Mesendoderm (in vitro differentiated cells): ENCODE measurements at regions not wholly inside any gene's neighbourhood (a gene's known extent, or its start where the extent isn't known, plus 50 kb on each side); places are given as distances from the start of the nearest gene placed in this dataset.
"Not testable (repeated sequence)": the region's sequence is repeated elsewhere in the genome, so short reads cannot be mapped to it uniquely, and the experiment has no call there.

ENCODE experiments used
- DNase-seq: peaks from one replicate; pipeline ENCODE4 v3.0.0; 2013
- H2AK5ac ChIP-seq: 2 replicates; pipeline ENCODE4 v1.6.1; 2013; ENCODE audit warnings: low read length, inconsistent platforms
- H2BK120ac ChIP-seq: 2 replicates; pipeline ENCODE4 v1.6.1; 2013; ENCODE audit warnings: low read depth, mild to moderate bottlenecking, low read length, moderate library complexity, mixed read lengths
- H2BK15ac ChIP-seq: replicated peaks from 2 replicates; pipeline ENCODE4 v1.6.1; 2013; ENCODE audit warnings: low read depth, mild to moderate bottlenecking, moderate library complexity
- H2BK5ac ChIP-seq: 2 replicates; pipeline ENCODE4 v1.6.1; 2013; ENCODE audit warnings: low read length, inconsistent platforms
- H3K18ac ChIP-seq: 2 replicates; pipeline ENCODE4 v1.6.1; 2013; ENCODE audit warnings: mild to moderate bottlenecking, low read length, mixed read lengths
- H3K23ac ChIP-seq: one replicate; pipeline ENCODE4 v1.6.1; 2013; ENCODE audit warnings: low read length
- H3K27ac ChIP-seq: 2 replicates; pipeline ENCODE4 v1.5.1; 2013; ENCODE audit warnings: low read depth, mild to moderate bottlenecking, inconsistent platforms, low read length, moderate library complexity
- H3K27me3 ChIP-seq: 2 replicates; pipeline ENCODE4 v1.6.1; 2013; ENCODE audit warnings: low read length, control low read depth, mild to moderate bottlenecking, inconsistent platforms; ENCODE audit not compliant: insufficient read depth, poor library complexity
- H3K36me3 ChIP-seq: 2 replicates; pipeline ENCODE4 v1.6.1; 2013; ENCODE audit warnings: low read length, inconsistent platforms; ENCODE audit not compliant: control insufficient read depth, insufficient read depth
- H3K4ac ChIP-seq: one replicate; pipeline ENCODE4 v1.6.1; 2013; ENCODE audit warnings: low read depth, mild to moderate bottlenecking, low read length, moderate library complexity
- H3K4me1 ChIP-seq: 2 replicates; pipeline ENCODE4 v1.6.1; 2013; ENCODE audit warnings: low read depth, low read length, inconsistent platforms; ENCODE audit not compliant: control insufficient read depth
- H3K4me2 ChIP-seq: 2 replicates; pipeline ENCODE4 v1.6.1; 2013; ENCODE audit warnings: low read length
- H3K4me3 ChIP-seq: 2 replicates; pipeline ENCODE4 v1.5.1; 2013; ENCODE audit warnings: mild to moderate bottlenecking, low read length
- H3K56ac ChIP-seq: one replicate; pipeline ENCODE4 v1.6.1; 2013; ENCODE audit warnings: low read length
- H3K79me1 ChIP-seq: 2 replicates; pipeline ENCODE4 v1.6.1; 2013; ENCODE audit warnings: low read length, inconsistent platforms
- H3K79me2 ChIP-seq: 2 replicates; pipeline ENCODE4 v1.6.1; 2013; ENCODE audit warnings: mild to moderate bottlenecking, low read length; ENCODE audit not compliant: control insufficient read depth, insufficient read depth
- H3K9ac ChIP-seq: 2 replicates; pipeline ENCODE4 v1.6.1; 2013; ENCODE audit warnings: low read length, inconsistent platforms
- H4K5ac ChIP-seq: one replicate; pipeline ENCODE4 v1.6.1; 2013; ENCODE audit warnings: low read length
- H4K8ac ChIP-seq: one replicate; pipeline ENCODE4 v1.6.1; 2013; ENCODE audit warnings: low read depth, mild to moderate bottlenecking, control low read depth, low read length, moderate library complexity
- WGBS: extraction: QIAGEN DNeasy Blood & Tissue Kit; methylation state at CpG from one replicate; pipeline ENCODE4 v1.1.7; 2013; ENCODE audit warnings: low lambda C conversion rate, missing lambda C conversion rate; ENCODE audit not compliant: insufficient coverage; ENCODE audit errors: extremely low coverage; 5-methylcytosine and 5-hydroxymethylcytosine counted together

- no CpG with 5 or more reads among the region's 2 CpGs for WGBS
- Histone ChIP-seq H3K79me1 (no peaks in the 10 kb centered on the region), H3K4ac (no peak overlapping the region), H4K8ac (no peak overlapping the region), H2BK15ac (no peak overlapping the region), H3K4me1 (no peaks in the 10 kb centered on the region), H2AK5ac (no peak overlapping the region), H3K4me3 (no peak overlapping the region), H2BK120ac (no peak overlapping the region), H3K9ac (no peak overlapping the region), H2BK5ac (no peak overlapping the region), H3K27me3 (no peaks in the 10 kb centered on the region), H3K23ac (no peak overlapping the region), H3K4me2 (no peak overlapping the region), H4K5ac (no peak overlapping the region), H3K56ac (no peak overlapping the region), H3K18ac (no peak overlapping the region), H3K79me2 (no peaks in the 10 kb centered on the region), H3K36me3 (no peaks in the 10 kb centered on the region), H3K27ac (no peak overlapping the region)
- no peak for DNase-seq
Observed at GRCh38 chrY:7834284-7834683, 922.7 kb upstream of the AMELY start.

- H3K27me3 ChIP-seq, H3K4me1 ChIP-seq, H3K36me3 ChIP-seq, H3K27ac ChIP-seq, H2AK5ac ChIP-seq, H2BK120ac ChIP-seq, H3K18ac ChIP-seq, H3K4me3 ChIP-seq, H3K4ac ChIP-seq, H2BK5ac ChIP-seq, H3K79me1 ChIP-seq, H2BK15ac ChIP-seq, H3K56ac ChIP-seq, H3K9ac ChIP-seq, H3K4me2 ChIP-seq, H4K5ac ChIP-seq, H4K8ac ChIP-seq, H3K79me2 ChIP-seq, H3K23ac ChIP-seq: not testable (repeated sequence)
- DNase-seq, result peak; percentile 54
Observed at GRCh38 chrY:7830881-7831280, 919.3 kb upstream of the AMELY start.

GRCh38 chrY:7826533-7826932 is 915.0 kb upstream of the AMELY start:
- no peak overlapping the region for H2BK15ac ChIP-seq
- no peak overlapping the region for H3K4ac ChIP-seq
- H2BK5ac ChIP-seq, result no peak overlapping the region
- no peak for DNase-seq
- H4K8ac ChIP-seq, result no peak overlapping the region
- no peaks in the 10 kb centered on the region for H3K4me1 ChIP-seq
- no peak overlapping the region for H3K9ac ChIP-seq
- no peak overlapping the region for H2BK120ac ChIP-seq
- H2AK5ac ChIP-seq, result no peak overlapping the region
- no peaks in the 10 kb centered on the region for H3K36me3 ChIP-seq
- no peak overlapping the region for H4K5ac ChIP-seq
- no peak overlapping the region for H3K56ac ChIP-seq
- WGBS, result no CpG with 5 or more reads among the region's 2 CpGs
- H3K27ac ChIP-seq, result no peak overlapping the region
- H3K4me2 ChIP-seq, result no peak overlapping the region
- no peaks in the 10 kb centered on the region for H3K79me2 ChIP-seq
- H3K79me1 ChIP-seq, result no peaks in the 10 kb centered on the region
- no peaks in the 10 kb centered on the region for H3K27me3 ChIP-seq
- H3K4me3 ChIP-seq, result no peak overlapping the region
- no peak overlapping the region for H3K23ac ChIP-seq
- H3K18ac ChIP-seq, result no peak overlapping the region

- H2AK5ac ChIP-seq, result no peak overlapping the region
- H3K56ac ChIP-seq, result no peak overlapping the region
- H3K27ac ChIP-seq, result no peak overlapping the region
- H3K18ac ChIP-seq, result no peak overlapping the region
- H3K9ac ChIP-seq, result no peak overlapping the region
- no peak overlapping the region for H3K4me3 ChIP-seq
- H3K4me1 ChIP-seq, result no peaks in the 10 kb centered on the region
- no peaks in the 10 kb centered on the region for H3K36me3 ChIP-seq
- H3K23ac ChIP-seq, result no peak overlapping the region
- DNase-seq, result no peak
- H2BK120ac ChIP-seq, result no peak overlapping the region
- H4K5ac ChIP-seq, result no peak overlapping the region
- no peak overlapping the region for H3K4ac ChIP-seq
- H2BK5ac ChIP-seq, result no peak overlapping the region
- no CpG with 5 or more reads among the region's 1 CpG for WGBS
- H3K79me1 ChIP-seq, result no peaks in the 10 kb centered on the region
- no peak overlapping the region for H2BK15ac ChIP-seq
- H3K4me2 ChIP-seq, result no peak overlapping the region
- H3K79me2 ChIP-seq, result no peaks in the 10 kb centered on the region
- no peak overlapping the region for H4K8ac ChIP-seq
- no peaks in the 10 kb centered on the region for H3K27me3 ChIP-seq
Observed at GRCh38 chrY:7825874-7826273, 914.3 kb upstream of the AMELY start.

GRCh38 chrY:7821295-7822035 is 909.9 kb upstream of the AMELY start:
- Histone ChIP-seq H3K4me1 (no peaks in the 10 kb centered on the region), H3K56ac (no peak overlapping the region), H3K18ac (no peak overlapping the region), H2BK120ac (no peak overlapping the region), H3K27ac (no peak overlapping the region), H3K23ac (no peak overlapping the region), H3K79me2 (no peaks in the 10 kb centered on the region), H3K4me3 (no peak overlapping the region), H3K36me3 (no peaks in the 10 kb centered on the region), H4K8ac (no peak overlapping the region), H2AK5ac (no peak overlapping the region), H3K9ac (no peak overlapping the region), H4K5ac (no peak overlapping the region), H3K4ac (no peak overlapping the region), H3K27me3 (no peaks in the 10 kb centered on the region), H3K79me1 (no peaks in the 10 kb centered on the region), H2BK15ac (no peak overlapping the region), H2BK5ac (no peak overlapping the region), H3K4me2 (no peak overlapping the region)
- WGBS, result no CpG with 5 or more reads among the region's 2 CpGs
- DNase-seq, result no peak

GRCh38 chrY:7818924-7819323 is 907.4 kb upstream of the AMELY start:
- H3K4me1 ChIP-seq, result no peaks in the 10 kb centered on the region
- H3K27ac ChIP-seq, result no peak overlapping the region
- H2BK15ac ChIP-seq, result no peak overlapping the region
- no peak overlapping the region for H3K4me3 ChIP-seq
- H2AK5ac ChIP-seq, result no peak overlapping the region
- H2BK120ac ChIP-seq, result no peak overlapping the region
- no peak overlapping the region for H2BK5ac ChIP-seq
- no peak overlapping the region for H3K56ac ChIP-seq
- no peaks in the 10 kb centered on the region for H3K36me3 ChIP-seq
- no peak overlapping the region for H3K4me2 ChIP-seq
- H3K79me1 ChIP-seq, result no peaks in the 10 kb centered on the region
- DNase-seq, result peak; percentile 32
- no peak overlapping the region for H3K23ac ChIP-seq
- no peak overlapping the region for H3K4ac ChIP-seq
- H4K5ac ChIP-seq, result no peak overlapping the region
- H4K8ac ChIP-seq, result no peak overlapping the region
- H3K18ac ChIP-seq, result no peak overlapping the region
- no peaks in the 10 kb centered on the region for H3K79me2 ChIP-seq
- no peaks in the 10 kb centered on the region for H3K27me3 ChIP-seq
- no peak overlapping the region for H3K9ac ChIP-seq
